ENCODE measurements at regions not wholly inside any gene's neighbourhood (a gene's known extent, or its start where the extent isn't known, plus 50 kb on each side); places are given as distances from the start of the nearest gene placed in this dataset.

DNA sequence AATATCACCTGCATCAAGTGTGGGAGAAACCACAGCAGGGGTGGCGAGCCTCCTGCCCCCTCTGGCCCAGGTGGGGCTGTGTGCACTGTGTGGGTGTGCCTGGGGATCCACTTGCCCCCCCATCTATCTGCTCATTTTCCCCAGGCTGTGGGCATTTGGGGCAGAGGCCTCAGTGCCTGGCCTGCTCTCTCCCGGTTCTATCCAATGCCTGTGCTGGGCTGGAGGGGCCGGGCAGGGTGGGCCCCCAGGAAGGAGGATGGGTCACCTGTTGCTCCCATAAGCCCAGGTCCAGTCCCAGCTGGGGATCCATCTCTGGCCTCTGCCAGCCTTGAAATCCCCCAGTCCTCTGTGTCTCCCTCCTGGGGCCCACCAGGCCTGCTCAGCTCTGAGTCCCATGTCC is 105.6 kb downstream of the TMEM121 start:
- TF ChIP-seq, protein P1, sequence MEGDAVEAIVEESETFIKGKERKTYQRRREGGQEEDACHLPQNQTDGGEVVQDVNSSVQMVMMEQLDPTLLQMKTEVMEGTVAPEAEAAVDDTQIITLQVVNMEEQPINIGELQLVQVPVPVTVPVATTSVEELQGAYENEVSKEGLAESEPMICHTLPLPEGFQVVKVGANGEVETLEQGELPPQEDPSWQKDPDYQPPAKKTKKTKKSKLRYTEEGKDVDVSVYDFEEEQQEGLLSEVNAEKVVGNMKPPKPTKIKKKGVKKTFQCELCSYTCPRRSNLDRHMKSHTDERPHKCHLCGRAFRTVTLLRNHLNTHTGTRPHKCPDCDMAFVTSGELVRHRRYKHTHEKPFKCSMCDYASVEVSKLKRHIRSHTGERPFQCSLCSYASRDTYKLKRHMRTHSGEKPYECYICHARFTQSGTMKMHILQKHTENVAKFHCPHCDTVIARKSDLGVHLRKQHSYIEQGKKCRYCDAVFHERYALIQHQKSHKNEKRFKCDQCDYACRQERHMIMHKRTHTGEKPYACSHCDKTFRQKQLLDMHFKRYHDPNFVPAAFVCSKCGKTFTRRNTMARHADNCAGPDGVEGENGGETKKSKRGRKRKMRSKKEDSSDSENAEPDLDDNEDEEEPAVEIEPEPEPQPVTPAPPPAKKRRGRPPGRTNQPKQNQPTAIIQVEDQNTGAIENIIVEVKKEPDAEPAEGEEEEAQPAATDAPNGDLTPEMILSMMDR (IDR thresholded peaks at IDR 0.05; ENCODE audit: extremely low read depth in 1 of 2, insufficient read depth in 1 of 2, low read depth in 1 of 2, low read length in 2 of 2), result no peak
- TF ChIP-seq, protein P2, sequence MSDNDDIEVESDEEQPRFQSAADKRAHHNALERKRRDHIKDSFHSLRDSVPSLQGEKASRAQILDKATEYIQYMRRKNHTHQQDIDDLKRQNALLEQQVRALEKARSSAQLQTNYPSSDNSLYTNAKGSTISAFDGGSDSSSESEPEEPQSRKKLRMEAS (IDR thresholded peaks at IDR 0.05; ENCODE audit: insufficient read depth, insufficient read length), result no peak
- TF ChIP-seq EZH2 (IDR thresholded peaks at IDR 0.05; ENCODE audit: borderline replicate concordance, low read depth, low read length, severe bottlenecking), result no peak
- TF ChIP-seq JUN (IDR thresholded peaks at IDR 0.05; ENCODE audit: borderline replicate concordance, insufficient read depth, insufficient read length, low read depth), result no peak
- no peak for TF ChIP-seq POLR2AphosphoS5 (IDR thresholded peaks at IDR 0.05; ENCODE audit: insufficient read depth, low read depth, low read length)
- TF ChIP-seq POLR2A (IDR thresholded peaks at IDR 0.05; ENCODE audit: low read depth, low read length), result no peak
- no peak for TF ChIP-seq MYC (IDR thresholded peaks at IDR 0.05; ENCODE audit: low read depth, low read length)

All from endothelial cell of umbilical vein (primary cell).